ENCODE measurements at regions not wholly inside any gene's neighbourhood (a gene's known extent, or its start where the extent isn't known, plus 50 kb on each side); places are given as distances from the start of the nearest gene placed in this dataset.

- no peak for DNase-seq (ENCODE audit: low read depth)
Measured at GRCh38 chr1:234661317-234661928, 51.4 kb upstream of the IRF2BP2 start.

- DNase-seq (ENCODE audit: low read depth) = no peak
Measured at GRCh38 chr1:234660536-234661316, 50.7 kb upstream of the IRF2BP2 start.
